Hepatocyte (in vitro differentiated cells): ENCODE measurements at regions not wholly inside any gene's neighbourhood (a gene's known extent, or its start where the extent isn't known, plus 50 kb on each side); places are given as distances from the start of the nearest gene placed in this dataset.

Experiments used
- DNase-seq: peaks from one replicate; pipeline ENCODE4 v3.0.0-alpha.2; 2016; ENCODE audit warnings: low spot score
- H2AFZ ChIP-seq: fragments of 200-600 bp; sonication (generic); 2 replicates; pipeline ENCODE4 v1.6.0; 2016; ENCODE audit warnings: antibody characterized with exemption, mild to moderate bottlenecking
- H3K27ac ChIP-seq: fragments of 200-600 bp; sonication (generic); 2 replicates; pipeline ENCODE4 v1.5.1; 2016; ENCODE audit warnings: mild to moderate bottlenecking
- H3K27me3 ChIP-seq: fragments of 200-600 bp; sonication (generic); 2 replicates; pipeline ENCODE4 v1.6.1; 2016
- H3K36me3 ChIP-seq: fragments of 200-600 bp; sonication (generic); replicated peaks from 2 replicates; pipeline ENCODE4 v1.5.1; 2016; ENCODE audit warnings: low read depth; ENCODE audit not compliant: insufficient read depth
- H3K4me1 ChIP-seq: fragments of 200-600 bp; sonication (generic); 2 replicates; pipeline ENCODE4 v1.5.1; 2016; ENCODE audit warnings: mild to moderate bottlenecking, moderate library complexity; ENCODE audit not compliant: insufficient read depth
- H3K4me2 ChIP-seq: fragments of 200-600 bp; sonication (generic); 2 replicates; pipeline ENCODE4 v1.6.0; 2016
- H3K4me3 ChIP-seq: fragments of 200-600 bp; sonication (generic); 2 replicates; pipeline ENCODE4 v1.5.1; 2016; ENCODE audit warnings: mild to moderate bottlenecking
- H3K79me2 ChIP-seq: fragments of 200-600 bp; sonication (generic); 2 replicates; pipeline ENCODE4 v1.6.0; 2017; ENCODE audit warnings: mild to moderate bottlenecking
- H3K9me2 ChIP-seq: fragments of 200-600 bp; sonication (generic); replicated peaks from 2 replicates; pipeline ENCODE4 v1.6.0; 2017; ENCODE audit warnings: mild to moderate bottlenecking; ENCODE audit not compliant: insufficient read depth
- H3K9me3 ChIP-seq: fragments of 200-600 bp; sonication (generic); 2 replicates; pipeline ENCODE4 v1.5.1; 2016; ENCODE audit warnings: low read depth, mild to moderate bottlenecking
- H4K20me1 ChIP-seq: fragments of 200-600 bp; sonication (generic); 2 replicates; pipeline ENCODE4 v1.6.0; 2016; ENCODE audit warnings: mild to moderate bottlenecking; ENCODE audit not compliant: insufficient read depth, poor library complexity, severe bottlenecking
- EZH2 ChIP-seq: fragments of 200-600 bp; sonication (generic); IDR thresholded peaks from 2 replicates; pipeline ENCODE4 v1.6.1; 2016; ENCODE audit warnings: antibody characterized with exemption, mild to moderate bottlenecking, borderline replicate concordance
- EZH2phosphoT487 ChIP-seq: fragments of 200-600 bp; sonication (generic); IDR thresholded peaks from one replicate; pipeline ENCODE4 v1.6.1; 2018; ENCODE audit warnings: antibody characterized with exemption, mild to moderate bottlenecking, low read depth, moderate library complexity; ENCODE audit not compliant: unreplicated experiment, severe bottlenecking
- WGBS: methylation state at CpG from one replicate; pipeline ENCODE4 v1.1.6; 2016; ENCODE audit warnings: low lambda C conversion rate; ENCODE audit errors: missing lambda C conversion rate; 5-methylcytosine and 5-hydroxymethylcytosine counted together
- TF ChIP-seq, protein P1 (sequence below): fragments of 200-600 bp; sonication (generic); IDR thresholded peaks from 2 replicates; pipeline ENCODE4 v1.5.1; 2016; ENCODE audit warnings: antibody characterized with exemption, mild to moderate bottlenecking; ENCODE audit not compliant: poor library complexity

DNA sequence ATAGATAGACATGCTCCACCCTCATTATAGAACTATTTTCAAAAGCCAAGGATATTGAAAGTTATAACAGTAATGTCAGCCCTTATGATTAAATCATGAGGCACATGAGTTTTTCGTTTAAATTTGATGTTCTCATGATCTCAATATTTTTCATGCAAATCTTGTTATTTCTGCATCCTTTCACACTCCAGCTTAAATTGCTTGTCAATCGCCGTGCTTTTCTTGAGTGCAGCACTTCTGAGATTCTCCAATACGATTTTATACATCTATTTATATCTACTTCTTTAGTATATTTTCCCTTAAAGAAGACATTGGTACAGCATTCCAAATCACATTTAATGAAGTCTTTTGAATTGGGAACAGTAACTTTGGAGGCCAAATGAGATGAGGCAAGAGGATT is 171.2 kb upstream of the GBE1 start:
- Histone ChIP-seq H3K9me3 (no peaks in the 10 kb centered on the region), H3K9me2 (no peaks in the 10 kb centered on the region), H3K4me2 (no peak overlapping the region), H4K20me1 (no peaks in the 10 kb centered on the region), H3K79me2 (no peaks in the 10 kb centered on the region), H3K27me3 (no peaks in the 10 kb centered on the region), H3K4me1 (no peaks in the 10 kb centered on the region), H3K4me3 (no peak overlapping the region), H3K36me3 (no peaks in the 10 kb centered on the region), H3K27ac (no peak overlapping the region), H2AFZ (no peak overlapping the region)
- WGBS = 93% methylated on average over 4 of the region's 4 CpGs
- DNase-seq = no peak
- no peak for TF ChIP-seq EZH2
- TF ChIP-seq, protein P1, sequence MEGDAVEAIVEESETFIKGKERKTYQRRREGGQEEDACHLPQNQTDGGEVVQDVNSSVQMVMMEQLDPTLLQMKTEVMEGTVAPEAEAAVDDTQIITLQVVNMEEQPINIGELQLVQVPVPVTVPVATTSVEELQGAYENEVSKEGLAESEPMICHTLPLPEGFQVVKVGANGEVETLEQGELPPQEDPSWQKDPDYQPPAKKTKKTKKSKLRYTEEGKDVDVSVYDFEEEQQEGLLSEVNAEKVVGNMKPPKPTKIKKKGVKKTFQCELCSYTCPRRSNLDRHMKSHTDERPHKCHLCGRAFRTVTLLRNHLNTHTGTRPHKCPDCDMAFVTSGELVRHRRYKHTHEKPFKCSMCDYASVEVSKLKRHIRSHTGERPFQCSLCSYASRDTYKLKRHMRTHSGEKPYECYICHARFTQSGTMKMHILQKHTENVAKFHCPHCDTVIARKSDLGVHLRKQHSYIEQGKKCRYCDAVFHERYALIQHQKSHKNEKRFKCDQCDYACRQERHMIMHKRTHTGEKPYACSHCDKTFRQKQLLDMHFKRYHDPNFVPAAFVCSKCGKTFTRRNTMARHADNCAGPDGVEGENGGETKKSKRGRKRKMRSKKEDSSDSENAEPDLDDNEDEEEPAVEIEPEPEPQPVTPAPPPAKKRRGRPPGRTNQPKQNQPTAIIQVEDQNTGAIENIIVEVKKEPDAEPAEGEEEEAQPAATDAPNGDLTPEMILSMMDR = no peak
- no peak for TF ChIP-seq EZH2phosphoT487

DNA sequence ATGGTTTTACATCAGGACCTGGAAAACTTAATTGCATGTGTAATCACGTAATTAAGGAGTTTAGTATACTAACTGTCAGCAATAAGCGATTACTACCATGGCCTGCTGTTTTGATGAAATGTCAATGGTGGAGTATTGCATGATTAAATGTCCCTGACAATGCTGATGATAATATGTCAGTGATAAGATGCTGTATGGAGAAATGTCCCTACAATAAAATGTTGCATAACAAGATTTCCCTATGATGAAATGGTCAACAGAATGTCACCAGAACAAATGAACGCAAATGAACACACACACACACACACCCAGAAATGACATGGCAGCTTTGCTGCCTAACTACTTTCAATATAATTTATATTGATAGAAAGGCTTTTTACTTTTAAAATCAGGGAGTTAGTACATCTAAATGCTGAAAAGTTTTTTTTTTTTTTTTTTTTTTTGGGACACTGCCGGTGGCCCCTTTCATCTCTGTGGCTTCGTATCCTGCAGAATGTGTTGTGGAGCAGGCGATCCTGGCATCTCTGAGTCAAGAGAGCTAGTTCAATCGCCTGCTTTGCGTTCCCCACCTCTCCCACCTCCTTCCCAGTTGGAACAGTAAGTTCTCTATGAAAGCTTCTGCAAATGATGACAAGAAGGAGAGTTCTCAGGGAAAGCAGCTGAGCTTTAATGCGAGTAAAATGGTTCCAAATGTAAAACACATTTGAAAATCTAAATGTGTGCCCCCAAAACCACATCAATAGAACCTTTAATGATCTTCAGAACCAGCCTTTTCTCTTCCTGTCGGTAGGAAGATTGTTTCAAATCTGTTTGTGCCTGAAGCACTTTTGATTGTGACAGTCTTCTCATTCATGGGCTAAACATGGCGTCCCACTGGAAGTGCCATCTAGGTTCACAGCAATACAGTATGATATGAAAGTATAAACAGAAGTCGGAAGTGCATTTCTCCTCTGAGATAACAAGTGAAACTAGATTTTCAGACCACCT is 170.1 kb upstream of the GBE1 start:
- Histone ChIP-seq H3K4me3 (no peak overlapping the region), H2AFZ (no peak overlapping the region), H3K4me2 (no peak overlapping the region), H3K79me2 (no peaks in the 10 kb centered on the region), H3K4me1 (no peaks in the 10 kb centered on the region), H3K9me2 (no peaks in the 10 kb centered on the region), H4K20me1 (no peaks in the 10 kb centered on the region), H3K9me3 (no peaks in the 10 kb centered on the region), H3K36me3 (no peaks in the 10 kb centered on the region), H3K27ac (no peak overlapping the region), H3K27me3 (no peaks in the 10 kb centered on the region)
- WGBS = 76% methylated on average over 12 of the region's 12 CpGs
- TF ChIP-seq, protein P1 = no peak
- no peak for TF ChIP-seq EZH2phosphoT487
- TF ChIP-seq EZH2 = no peak
- DNase-seq = no peak

DNA sequence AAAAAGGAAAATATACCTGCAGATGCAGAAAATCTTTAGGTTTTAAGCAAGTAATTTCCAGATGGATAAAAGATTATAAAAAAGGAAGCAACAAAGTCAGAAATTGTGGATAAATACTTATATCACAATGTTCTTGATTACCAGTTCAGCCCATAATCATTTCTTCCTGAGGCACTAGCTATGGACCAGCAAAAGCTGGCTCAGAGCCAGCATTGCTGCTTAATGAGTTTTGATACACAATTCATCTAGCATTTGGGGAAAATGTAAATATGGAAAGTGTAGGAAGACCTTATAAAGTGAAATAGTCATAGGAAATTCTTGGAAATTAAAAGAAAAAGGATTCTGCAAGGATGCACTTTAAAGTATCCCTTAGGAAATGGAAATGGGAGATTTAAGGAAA is 168.3 kb upstream of the GBE1 start:
- Histone ChIP-seq H3K9me3 (no peaks in the 10 kb centered on the region), H2AFZ (no peak overlapping the region), H3K79me2 (no peaks in the 10 kb centered on the region), H3K4me3 (no peak overlapping the region), H4K20me1 (no peaks in the 10 kb centered on the region), H3K9me2 (no peaks in the 10 kb centered on the region), H3K4me1 (no peaks in the 10 kb centered on the region), H3K4me2 (no peak overlapping the region), H3K27me3 (no peaks in the 10 kb centered on the region), H3K36me3 (no peaks in the 10 kb centered on the region), H3K27ac (no peak overlapping the region)
- DNase-seq = no peak
- TF ChIP-seq, protein P1 = no peak
- no peak for TF ChIP-seq EZH2phosphoT487
- no peak for TF ChIP-seq EZH2
